ENCODE measurements at regions not wholly inside any gene's neighbourhood (a gene's known extent, or its start where the extent isn't known, plus 50 kb on each side); places are given as distances from the start of the nearest gene placed in this dataset.

- no peak for DNase-seq (ENCODE audit: low spot score)
- in situ Hi-C loops (cut with MboI; ENCODE audit: low pct_unique_long_range_greater_than_20kb, low sequenced_read_pairs, unreplicated experiment), result no loop called here
- TF ChIP-seq, protein P1, sequence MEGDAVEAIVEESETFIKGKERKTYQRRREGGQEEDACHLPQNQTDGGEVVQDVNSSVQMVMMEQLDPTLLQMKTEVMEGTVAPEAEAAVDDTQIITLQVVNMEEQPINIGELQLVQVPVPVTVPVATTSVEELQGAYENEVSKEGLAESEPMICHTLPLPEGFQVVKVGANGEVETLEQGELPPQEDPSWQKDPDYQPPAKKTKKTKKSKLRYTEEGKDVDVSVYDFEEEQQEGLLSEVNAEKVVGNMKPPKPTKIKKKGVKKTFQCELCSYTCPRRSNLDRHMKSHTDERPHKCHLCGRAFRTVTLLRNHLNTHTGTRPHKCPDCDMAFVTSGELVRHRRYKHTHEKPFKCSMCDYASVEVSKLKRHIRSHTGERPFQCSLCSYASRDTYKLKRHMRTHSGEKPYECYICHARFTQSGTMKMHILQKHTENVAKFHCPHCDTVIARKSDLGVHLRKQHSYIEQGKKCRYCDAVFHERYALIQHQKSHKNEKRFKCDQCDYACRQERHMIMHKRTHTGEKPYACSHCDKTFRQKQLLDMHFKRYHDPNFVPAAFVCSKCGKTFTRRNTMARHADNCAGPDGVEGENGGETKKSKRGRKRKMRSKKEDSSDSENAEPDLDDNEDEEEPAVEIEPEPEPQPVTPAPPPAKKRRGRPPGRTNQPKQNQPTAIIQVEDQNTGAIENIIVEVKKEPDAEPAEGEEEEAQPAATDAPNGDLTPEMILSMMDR (IDR thresholded peaks at IDR 0.05; ENCODE audit: extremely low read depth, insufficient read depth, missing control alignments), result no peak
Measured at GRCh38 chr10:130370721-130371120, 234.5 kb downstream of the GLRX3 start.

GRCh38 chr10:130371156-130371555 lies 235.0 kb downstream of the GLRX3 start:
- in situ Hi-C loops (cut with MboI; ENCODE audit: low pct_unique_long_range_greater_than_20kb, low sequenced_read_pairs, unreplicated experiment), result no loop called here
- DNase-seq (ENCODE audit: low spot score), result no peak
- TF ChIP-seq, protein P1 (IDR thresholded peaks at IDR 0.05; ENCODE audit: extremely low read depth, insufficient read depth, missing control alignments), result no peak

- TF ChIP-seq, protein P1 (IDR thresholded peaks at IDR 0.05; ENCODE audit: extremely low read depth, insufficient read depth, missing control alignments), result no peak
- in situ Hi-C loops (cut with MboI; ENCODE audit: low pct_unique_long_range_greater_than_20kb, low sequenced_read_pairs, unreplicated experiment), result no loop called here
- no peak for DNase-seq (ENCODE audit: low spot score)
Measured at GRCh38 chr10:130371666-130372065, 235.5 kb downstream of the GLRX3 start.

DNA sequence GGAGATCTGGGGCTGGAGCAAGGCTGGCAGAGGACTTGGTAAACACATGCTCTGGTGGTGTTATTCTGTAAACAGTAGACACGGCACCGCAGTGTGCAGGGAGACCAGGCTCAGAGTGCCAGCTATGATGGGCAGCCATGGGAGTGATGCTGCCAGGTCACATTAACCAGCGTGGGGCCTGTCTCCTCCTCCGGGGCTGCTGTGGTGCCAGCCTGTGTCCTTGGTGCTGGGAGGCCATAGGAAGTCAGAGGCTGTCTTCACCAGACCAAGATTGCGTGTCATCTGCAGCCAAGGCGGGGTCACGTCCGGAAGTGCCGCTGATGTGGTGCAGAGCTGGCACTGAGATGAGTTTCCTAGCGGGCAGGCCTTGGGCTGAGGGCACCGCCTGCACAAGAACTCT lies 236.0 kb downstream of the GLRX3 start:
- TF ChIP-seq, protein P1 (IDR thresholded peaks at IDR 0.05; ENCODE audit: extremely low read depth, insufficient read depth, missing control alignments), result no peak
- DNase-seq (ENCODE audit: low spot score), result no peak
- in situ Hi-C loops (cut with MboI; ENCODE audit: low pct_unique_long_range_greater_than_20kb, low sequenced_read_pairs, unreplicated experiment), result no loop called here

DNA sequence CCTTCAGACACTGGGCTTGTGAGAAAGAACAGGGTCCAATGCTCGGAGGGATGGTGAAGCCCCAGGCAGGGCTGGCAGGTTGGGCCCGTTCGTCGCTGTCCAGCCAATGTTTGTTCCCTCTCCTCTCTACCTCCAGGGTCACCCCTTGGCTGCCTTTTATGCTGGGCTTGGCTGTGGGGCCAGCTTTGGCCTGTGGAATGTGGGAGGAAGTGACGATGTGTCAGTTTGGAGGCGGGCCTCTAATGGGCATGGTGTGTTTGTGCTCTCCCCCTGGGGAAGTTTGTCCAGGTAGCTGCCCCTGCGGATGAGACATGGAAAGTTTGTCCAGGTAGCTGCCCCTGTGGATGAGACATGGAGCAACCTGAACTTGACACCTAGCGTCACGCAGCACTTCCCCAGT lies 236.7 kb downstream of the GLRX3 start:
- in situ Hi-C loops (cut with MboI; ENCODE audit: low pct_unique_long_range_greater_than_20kb, low sequenced_read_pairs, unreplicated experiment), result no loop called here
- TF ChIP-seq, protein P1 (IDR thresholded peaks at IDR 0.05; ENCODE audit: extremely low read depth, insufficient read depth, missing control alignments), result no peak

DNA sequence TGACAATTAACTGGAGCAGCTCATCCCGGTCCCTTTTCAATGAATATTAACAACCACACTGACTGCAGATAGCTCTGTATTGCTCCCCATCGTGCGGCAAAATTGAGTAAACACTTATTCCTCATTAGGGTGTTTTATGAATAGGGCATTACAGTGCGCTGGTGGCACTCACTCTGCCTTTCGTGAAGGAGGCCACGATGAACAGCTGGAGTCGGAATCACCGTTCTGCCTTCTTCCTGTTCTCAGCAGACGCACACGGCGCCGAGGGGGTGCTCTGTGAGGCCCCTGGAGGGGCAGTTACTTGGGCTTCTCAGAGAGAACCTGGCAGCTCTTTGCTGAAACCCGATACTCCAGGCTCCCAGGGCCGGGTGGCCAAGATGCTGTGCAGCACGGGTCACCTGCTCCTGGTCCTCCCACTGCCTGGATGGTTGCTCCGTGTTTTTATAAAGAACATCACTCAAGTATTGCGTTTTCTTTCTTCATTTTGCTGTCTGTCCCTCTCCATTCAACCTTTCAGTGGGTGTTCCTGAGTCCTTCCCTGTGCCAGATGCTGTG lies 241.9 kb downstream of the GLRX3 start:
- DNase-seq (ENCODE audit: low spot score), result no peak
- TF ChIP-seq, protein P1 (IDR thresholded peaks at IDR 0.05; ENCODE audit: extremely low read depth, insufficient read depth, missing control alignments), result no peak
- in situ Hi-C loops (cut with MboI; ENCODE audit: low pct_unique_long_range_greater_than_20kb, low sequenced_read_pairs, unreplicated experiment), result no loop called here

More for the DNA sequence above, 236.7 kb downstream of the GLRX3 start:
- no peak for DNase-seq (ENCODE audit: low spot score)
